NCI-H1436 (cell line): ENCODE measurements at regions not wholly inside any gene's neighbourhood (a gene's known extent, or its start where the extent isn't known, plus 50 kb on each side); places are given as distances from the start of the nearest gene placed in this dataset.
A peak's percentile ranks its signal among the peaks of the same experiment; 100 is the strongest.
"Not testable (repeated sequence)": the region's sequence is repeated elsewhere in the genome, so short reads cannot be mapped to it uniquely, and the experiment has no call there.

Experiments used
- DNase-seq: peaks from one replicate; lab custom pipeline; 2025; lab: John Stamatoyannopoulos, UW

- no peak for DNase-seq
Measured at GRCh38 chr2:125711075-125711474, 944.9 kb upstream of the GYPC start.

GRCh38 chr2:125713533-125713932 lies 942.4 kb upstream of the GYPC start:
- no peak for DNase-seq

GRCh38 chr2:125721072-125721721 lies 934.8 kb upstream of the GYPC start:
- DNase-seq: no peak

- no peak for DNase-seq
Measured at GRCh38 chr2:125730921-125731320, 925.0 kb upstream of the GYPC start.

- no peak for DNase-seq
Measured at GRCh38 chr2:125736306-125736705, 919.7 kb upstream of the GYPC start.

GRCh38 chr2:125745514-125745913 lies 910.4 kb upstream of the GYPC start:
- DNase-seq: peak; percentile 2

- no peak for DNase-seq
Measured at GRCh38 chr2:125746321-125747164, 909.4 kb upstream of the GYPC start.

GRCh38 chr2:125747165-125747425 lies 908.9 kb upstream of the GYPC start:
- DNase-seq: no peak

- no peak for DNase-seq
Measured at GRCh38 chr2:125756431-125756830, 899.5 kb upstream of the GYPC start.

GRCh38 chr2:125796784-125797183 lies 859.2 kb upstream of the GYPC start:
- DNase-seq: no peak

- no peak for DNase-seq
Measured at GRCh38 chr2:125797192-125797591, 858.8 kb upstream of the GYPC start.

- DNase-seq: no peak
Measured at GRCh38 chr2:125822746-125823145, 833.2 kb upstream of the GYPC start.

GRCh38 chr2:125825781-125826180 lies 830.2 kb upstream of the GYPC start:
- DNase-seq: not testable (repeated sequence)

- DNase-seq: no peak
Measured at GRCh38 chr2:125837128-125837527, 818.8 kb upstream of the GYPC start.

GRCh38 chr2:125837611-125838010 lies 818.3 kb upstream of the GYPC start:
- DNase-seq: no peak

- no peak for DNase-seq
Measured at GRCh38 chr2:125839945-125840344, 816.0 kb upstream of the GYPC start.

- no peak for DNase-seq
Measured at GRCh38 chr2:125842041-125842440, 813.9 kb upstream of the GYPC start.

GRCh38 chr2:125850541-125850940 lies 805.4 kb upstream of the GYPC start:
- no peak for DNase-seq

- DNase-seq: no peak
Measured at GRCh38 chr2:125852364-125852763, 803.6 kb upstream of the GYPC start.

GRCh38 chr2:125853626-125854025 lies 802.3 kb upstream of the GYPC start:
- DNase-seq: no peak

- no peak for DNase-seq
Measured at GRCh38 chr2:125855204-125855603, 800.8 kb upstream of the GYPC start.

GRCh38 chr2:125857971-125858794 lies 797.8 kb upstream of the GYPC start:
- no peak for DNase-seq

GRCh38 chr2:125861461-125861860 lies 794.5 kb upstream of the GYPC start:
- DNase-seq: no peak
